Thyroid gland (tissue), 4 donors: ENCODE measurements at regions not wholly inside any gene's neighbourhood (a gene's known extent, or its start where the extent isn't known, plus 50 kb on each side); places are given as distances from the start of the nearest gene placed in this dataset.

Source experiments
- DNase-seq, 2 donors: peaks; one replicate each; pipeline ENCODE4 v3.0.0-alpha.2; 2019
- H3K27ac ChIP-seq, 3 donors: fragments of 200-600 bp; sonication (generic); 1 replicate in 2 of 3; 2 replicates in 1 of 3; pipeline ENCODE4 v1.5.1; 2016 to 2019; ENCODE audit warnings: mild to moderate bottlenecking in 1 of 3, moderate library complexity in 1 of 3
- H3K27me3 ChIP-seq: fragments of 200-600 bp; sonication (generic); one replicate; pipeline ENCODE4 v1.5.1; 2019
- H3K36me3 ChIP-seq, 2 donors: fragments of 200-600 bp; sonication (generic); one replicate each; pipeline ENCODE4 v1.5.1; 2016 to 2019
- H3K4me1 ChIP-seq, 2 donors: fragments of 200-600 bp; sonication (generic); one replicate each; pipeline ENCODE4 v1.5.1; 2017 to 2019
- H3K4me3 ChIP-seq, 3 donors: fragments of 200-600 bp; sonication (generic); replicated peaks in 1 of 3; 1 replicate in 2 of 3; 2 replicates in 1 of 3; pipeline ENCODE4 v1.5.1; 2016; ENCODE audit warnings: mild to moderate bottlenecking in 1 of 3
- H3K9me3 ChIP-seq: fragments of 200-600 bp; sonication (generic); one replicate; pipeline ENCODE4 v1.5.1; 2017
- POLR2A ChIP-seq, 2 donors: fragments of 450-650 bp; IDR thresholded peaks; one replicate each; pipeline ENCODE4 v1.6.1; 2017; ENCODE audit warnings: antibody characterized with exemption in 2 of 2, mild to moderate bottlenecking in 2 of 2, moderate library complexity in 1 of 2
- WGBS, 2 donors: methylation state at CpG; one replicate each; pipeline ENCODE4 v1.1.5; 2017; 5-methylcytosine and 5-hydroxymethylcytosine counted together
- intact Hi-C: fragments of 100-400 bp; cut with DNase I; formaldehyde crosslinking; loops from one replicate; pipeline ENCODE4 v1.15.1; 2023
- TF ChIP-seq, protein P1 (sequence below), 6 experiments: fragments of 200-600 bp in 3 of 6; fragments of 450-650 bp in 3 of 6; sonication (generic) in 3 of 6; IDR thresholded peaks; one replicate each; pipeline ENCODE4 v1.5.1; 2016 to 2019; ENCODE audit warnings: antibody characterized with exemption in 6 of 6, mild to moderate bottlenecking in 2 of 6, inconsistent platforms in 1 of 6, moderate library complexity in 1 of 6

DNA sequence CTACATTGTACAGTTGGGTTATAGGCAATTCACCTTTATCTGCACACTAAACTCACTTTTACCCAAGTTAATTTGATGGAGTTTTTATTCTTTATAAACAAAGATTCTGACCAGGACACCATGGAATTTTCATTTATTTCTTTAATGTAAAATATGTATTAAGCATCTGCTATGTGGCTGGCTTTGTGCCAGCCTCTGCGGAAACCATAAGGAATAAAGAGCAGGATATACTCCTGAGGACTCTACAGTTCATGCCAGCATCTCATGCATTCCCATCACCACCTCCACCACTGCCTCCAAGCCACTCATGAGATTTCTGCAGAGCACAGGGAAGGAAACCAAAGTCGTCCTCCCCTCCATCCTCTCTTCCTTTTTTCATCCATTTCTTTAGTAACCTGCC is 100.0 kb upstream of the DBX1 start:
- H3K36me3 ChIP-seq, result no peaks in the 10 kb centered on the region
- no peak overlapping the region for H3K4me3 ChIP-seq
- no peaks in the 10 kb centered on the region for H3K27me3 ChIP-seq
- no peak for DNase-seq
- no peak for TF ChIP-seq POLR2A (IDR thresholded peaks at IDR 0.05)
- TF ChIP-seq, protein P1, sequence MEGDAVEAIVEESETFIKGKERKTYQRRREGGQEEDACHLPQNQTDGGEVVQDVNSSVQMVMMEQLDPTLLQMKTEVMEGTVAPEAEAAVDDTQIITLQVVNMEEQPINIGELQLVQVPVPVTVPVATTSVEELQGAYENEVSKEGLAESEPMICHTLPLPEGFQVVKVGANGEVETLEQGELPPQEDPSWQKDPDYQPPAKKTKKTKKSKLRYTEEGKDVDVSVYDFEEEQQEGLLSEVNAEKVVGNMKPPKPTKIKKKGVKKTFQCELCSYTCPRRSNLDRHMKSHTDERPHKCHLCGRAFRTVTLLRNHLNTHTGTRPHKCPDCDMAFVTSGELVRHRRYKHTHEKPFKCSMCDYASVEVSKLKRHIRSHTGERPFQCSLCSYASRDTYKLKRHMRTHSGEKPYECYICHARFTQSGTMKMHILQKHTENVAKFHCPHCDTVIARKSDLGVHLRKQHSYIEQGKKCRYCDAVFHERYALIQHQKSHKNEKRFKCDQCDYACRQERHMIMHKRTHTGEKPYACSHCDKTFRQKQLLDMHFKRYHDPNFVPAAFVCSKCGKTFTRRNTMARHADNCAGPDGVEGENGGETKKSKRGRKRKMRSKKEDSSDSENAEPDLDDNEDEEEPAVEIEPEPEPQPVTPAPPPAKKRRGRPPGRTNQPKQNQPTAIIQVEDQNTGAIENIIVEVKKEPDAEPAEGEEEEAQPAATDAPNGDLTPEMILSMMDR (IDR thresholded peaks at IDR 0.05), result no peak
- H3K27ac ChIP-seq, result no peak overlapping the region
- 70 to 74% methylated on average over 2 of the region's 2 CpGs for WGBS, 2 donors
- intact Hi-C loops, result no loop called here
- no peaks in the 10 kb centered on the region for H3K4me1 ChIP-seq
- H3K9me3 ChIP-seq, result no peaks in the 10 kb centered on the region

DNA sequence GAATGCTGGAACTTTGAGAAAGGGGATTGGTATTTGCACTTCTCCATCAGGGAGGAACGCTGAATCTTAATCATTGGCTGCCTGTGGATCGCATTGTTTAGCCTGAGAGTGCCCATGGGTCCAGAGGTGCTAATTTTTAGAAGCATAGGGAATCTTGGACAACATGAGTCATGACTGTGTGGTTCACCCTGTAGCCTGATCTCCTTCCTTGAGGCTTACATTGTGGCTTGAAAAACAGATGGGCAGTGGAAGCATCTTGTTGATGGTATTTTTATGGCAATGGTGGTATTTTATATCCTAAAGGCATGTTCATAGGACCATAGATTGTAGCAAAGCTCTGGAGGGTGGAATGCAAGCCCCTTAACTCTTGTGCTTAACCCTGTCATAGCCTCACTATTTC is 99.2 kb upstream of the DBX1 start:
- Histone ChIP-seq H3K27ac (no peak overlapping the region), H3K4me1 (no peaks in the 10 kb centered on the region), H3K9me3 (no peaks in the 10 kb centered on the region), H3K27me3 (no peaks in the 10 kb centered on the region), H3K4me3 (no peak overlapping the region), H3K36me3 (no peaks in the 10 kb centered on the region)
- WGBS, 2 donors, result 91 to 93% methylated on average over 2 of the region's 2 CpGs
- intact Hi-C loops, result no loop called here
- TF ChIP-seq POLR2A (IDR thresholded peaks at IDR 0.05), result no peak
- TF ChIP-seq, protein P1 (IDR thresholded peaks at IDR 0.05), result no peak
- DNase-seq, result no peak

DNA sequence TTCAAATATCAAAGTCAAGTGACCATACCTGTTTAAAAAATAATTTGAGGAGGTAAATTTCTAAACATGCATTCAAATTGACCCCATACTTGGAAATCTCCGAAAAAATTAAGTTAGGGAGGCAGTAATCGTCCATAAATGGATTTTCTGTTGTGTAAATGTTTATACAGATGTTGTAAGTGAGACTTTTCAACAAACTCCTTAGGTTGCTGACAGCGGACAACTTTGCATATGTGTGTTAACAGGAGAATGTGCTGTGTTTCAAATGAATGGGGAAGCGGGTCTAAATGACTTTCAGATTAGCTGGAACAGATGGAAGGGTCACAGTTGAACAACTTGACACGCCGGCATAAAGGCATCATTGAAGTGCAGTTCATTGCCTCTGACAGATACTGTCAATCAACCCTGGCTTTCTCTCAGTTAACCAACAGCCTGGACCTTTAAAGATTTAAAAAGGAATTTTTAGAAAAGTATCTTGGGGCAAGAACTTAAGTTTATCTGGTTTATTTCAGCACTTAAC is 98.2 kb upstream of the DBX1 start:
- no peak for DNase-seq
- Histone ChIP-seq H3K4me1 (no peaks in the 10 kb centered on the region), H3K27ac (no peak overlapping the region), H3K4me3 (no peak overlapping the region), H3K36me3 (no peaks in the 10 kb centered on the region), H3K9me3 (no peaks in the 10 kb centered on the region), H3K27me3 (no peaks in the 10 kb centered on the region)
- WGBS, 2 donors, result 60 to 66% methylated on average over 6 of the region's 6 CpGs
- intact Hi-C loops, result no loop called here
- no peak for TF ChIP-seq POLR2A (IDR thresholded peaks at IDR 0.05)
- TF ChIP-seq, protein P1 (IDR thresholded peaks at IDR 0.05), result no peak

DNA sequence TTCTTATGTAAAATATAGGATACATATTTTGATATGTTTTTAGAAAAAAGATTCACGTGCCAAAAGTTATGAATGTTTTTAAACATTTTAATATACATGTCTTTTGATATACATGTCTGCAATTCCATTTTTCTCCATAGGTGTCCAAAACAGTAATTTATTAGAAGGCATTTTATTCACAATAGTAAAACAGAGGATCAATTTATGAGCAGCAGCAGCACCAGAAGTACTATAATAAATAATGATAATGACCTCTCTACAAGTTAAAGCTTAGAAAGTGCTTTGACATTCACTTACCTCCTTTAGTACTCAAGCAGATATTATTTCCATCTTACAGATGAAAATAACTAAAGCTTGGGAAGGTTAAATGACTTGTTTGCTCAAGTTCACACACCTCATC is 96.7 kb upstream of the DBX1 start:
- Histone ChIP-seq H3K4me1 (no peaks in the 10 kb centered on the region), H3K27ac (no peak overlapping the region), H3K9me3 (no peaks in the 10 kb centered on the region), H3K27me3 (no peaks in the 10 kb centered on the region), H3K4me3 (no peak overlapping the region), H3K36me3 (no peaks in the 10 kb centered on the region)
- intact Hi-C loops, result no loop called here
- 79 to 80% methylated on average over 1 of the region's 1 CpG for WGBS, 2 donors
- no peak for DNase-seq
- no peak for TF ChIP-seq POLR2A (IDR thresholded peaks at IDR 0.05)
- TF ChIP-seq, protein P1 (IDR thresholded peaks at IDR 0.05), result no peak

DNA sequence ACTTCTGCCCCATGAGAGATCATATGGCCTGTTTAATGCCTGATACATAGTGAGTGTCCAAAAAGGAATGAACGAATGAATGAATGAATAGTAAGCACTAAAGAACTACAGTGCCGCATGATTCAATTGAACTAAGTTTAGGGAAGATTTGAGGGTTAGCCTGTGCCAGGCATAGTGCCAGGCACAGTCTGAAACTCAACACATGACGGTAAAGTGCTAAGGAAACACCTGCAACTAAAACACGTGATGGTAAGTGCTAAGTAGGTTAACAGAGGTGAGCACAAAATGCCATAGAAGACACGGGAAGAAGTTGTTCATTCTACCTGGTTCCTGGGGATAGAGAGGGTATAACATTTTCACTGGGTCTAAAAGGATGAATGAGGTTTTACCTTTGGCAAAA is 93.5 kb upstream of the DBX1 start:
- whole genome bisulfite sequencing, 2 donors, result 79 to 80% methylated on average over 5 of the region's 5 CpGs
- intact Hi-C loops, result no loop called here
- H3K27ac ChIP-seq, result no peak overlapping the region
- H3K9me3 ChIP-seq, result no peaks in the 10 kb centered on the region
- H3K36me3 ChIP-seq, result no peaks in the 10 kb centered on the region
- no peaks in the 10 kb centered on the region for H3K27me3 ChIP-seq
- TF ChIP-seq, protein P1 (IDR thresholded peaks at IDR 0.05), result no peak
- no peak for TF ChIP-seq POLR2A (IDR thresholded peaks at IDR 0.05)
- H3K4me3 ChIP-seq, result no peak overlapping the region
- no peak for DNase-seq
- no peaks in the 10 kb centered on the region for H3K4me1 ChIP-seq
